ENCODE measurements at regions not wholly inside any gene's neighbourhood (a gene's known extent, or its start where the extent isn't known, plus 50 kb on each side); places are given as distances from the start of the nearest gene placed in this dataset.

DNA sequence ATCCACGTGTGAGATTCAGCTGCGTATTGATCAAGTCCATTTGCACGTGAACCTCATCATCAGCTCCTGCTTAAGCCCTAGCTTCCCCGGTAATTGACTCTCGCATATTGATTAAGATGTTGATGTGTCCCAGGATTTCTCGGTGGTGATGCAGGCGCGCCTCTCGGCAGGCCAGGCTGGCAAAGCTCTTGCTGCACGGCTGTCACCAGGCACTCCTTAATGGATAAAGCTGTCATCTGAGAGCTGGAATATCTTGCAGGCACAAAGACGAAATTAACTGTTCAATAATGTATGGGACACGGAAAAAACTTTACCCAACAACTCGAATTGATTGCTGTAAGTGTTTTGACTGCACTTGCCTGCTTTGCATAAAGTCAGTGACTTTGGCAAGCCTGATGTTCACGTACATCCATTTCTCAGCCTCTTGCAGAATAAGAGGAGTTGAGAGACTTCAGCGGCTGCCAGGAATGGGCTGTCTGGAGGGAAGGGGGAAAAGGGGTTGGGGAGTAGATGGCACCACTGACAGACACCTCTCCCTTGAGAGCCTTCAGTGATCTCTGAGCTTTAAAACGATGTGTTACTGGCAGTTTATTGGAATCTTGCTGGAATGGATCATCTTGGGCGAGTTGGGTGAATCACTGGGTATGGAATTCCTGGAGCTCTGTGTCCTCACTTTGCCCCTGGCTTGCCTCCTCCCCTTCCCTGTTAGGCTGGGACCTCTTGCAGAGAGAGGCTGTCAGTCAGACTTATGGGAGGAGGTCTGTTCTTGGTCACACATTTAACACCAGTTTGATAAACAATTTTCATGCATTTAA, 650.3 kb downstream of the CCDC171 start:
- H3K9me3 Mint-ChIP-seq: peaks cover 9% of the 10 kb centered on the region
- H3K36me3 Mint-ChIP-seq: no peaks in the 10 kb centered on the region
- DNase-seq (ENCODE audit: low spot score in 2 of 2) (no peak), ATAC-seq (no peak)
- H3K4me1 Mint-ChIP-seq: no peaks in the 10 kb centered on the region
- no peak overlapping the region for H3K4me3 Mint-ChIP-seq
- H3K27ac Mint-ChIP-seq: no peak overlapping the region

DNA sequence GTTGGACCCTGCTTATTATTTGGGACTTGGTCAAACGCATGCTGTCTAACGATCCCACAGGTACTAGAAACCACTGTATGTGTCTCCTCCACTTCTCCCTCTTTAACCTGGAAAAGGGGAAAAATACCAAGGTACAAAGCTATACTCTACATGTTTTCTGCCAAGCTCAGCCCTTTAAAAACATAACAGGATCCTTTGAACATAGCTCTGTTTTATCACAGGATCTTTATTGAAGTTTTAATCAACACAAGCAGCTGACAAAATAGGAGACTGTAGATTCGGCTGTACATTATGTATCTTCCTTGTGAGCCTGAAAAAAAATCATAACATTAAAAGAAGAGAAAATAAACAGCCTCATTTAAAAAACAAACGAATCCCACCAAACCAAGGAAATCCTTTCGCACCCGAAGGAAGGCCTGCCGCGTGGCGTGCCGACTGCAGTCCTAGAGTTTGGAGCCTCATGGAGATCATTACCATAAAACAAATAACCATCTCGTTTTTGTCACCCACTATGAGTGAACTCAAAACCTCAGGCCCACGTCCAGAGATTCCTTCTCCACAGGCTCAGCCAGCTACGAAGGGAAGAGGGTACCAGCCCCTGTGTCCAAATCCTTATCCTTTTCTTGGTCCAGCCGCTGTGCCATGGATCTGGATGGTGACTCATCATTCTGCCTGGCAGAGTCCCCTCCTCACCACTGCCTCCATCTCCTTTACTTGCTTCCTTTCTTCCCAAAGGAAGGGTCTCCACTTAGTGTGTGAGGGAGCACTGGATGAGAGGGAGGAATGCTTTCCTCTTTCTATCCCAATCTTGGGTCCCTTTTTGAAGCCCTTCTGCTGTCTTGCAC, 651.1 kb downstream of the CCDC171 start:
- ATAC-seq (no peak), DNase-seq (ENCODE audit: low spot score in 2 of 2) (no peak)
- Mint-ChIP-seq H3K4me3 (no peak overlapping the region), H3K4me1 (no peaks in the 10 kb centered on the region), H3K27ac (no peak overlapping the region), H3K36me3 (no peaks in the 10 kb centered on the region), H3K9me3 (peaks cover 9% of the 10 kb centered on the region)

- H3K4me1 Mint-ChIP-seq: no peaks in the 10 kb centered on the region
- ATAC-seq (no peak), DNase-seq (ENCODE audit: low spot score in 2 of 2) (no peak)
- no peak overlapping the region for H3K27ac Mint-ChIP-seq
- H3K36me3 Mint-ChIP-seq: no peaks in the 10 kb centered on the region
- no peak overlapping the region for H3K4me3 Mint-ChIP-seq
- peaks cover 13% of the 10 kb centered on the region for H3K9me3 Mint-ChIP-seq
Measured at GRCh38 chr9:16205455-16205854, 652.6 kb downstream of the CCDC171 start.

DNA sequence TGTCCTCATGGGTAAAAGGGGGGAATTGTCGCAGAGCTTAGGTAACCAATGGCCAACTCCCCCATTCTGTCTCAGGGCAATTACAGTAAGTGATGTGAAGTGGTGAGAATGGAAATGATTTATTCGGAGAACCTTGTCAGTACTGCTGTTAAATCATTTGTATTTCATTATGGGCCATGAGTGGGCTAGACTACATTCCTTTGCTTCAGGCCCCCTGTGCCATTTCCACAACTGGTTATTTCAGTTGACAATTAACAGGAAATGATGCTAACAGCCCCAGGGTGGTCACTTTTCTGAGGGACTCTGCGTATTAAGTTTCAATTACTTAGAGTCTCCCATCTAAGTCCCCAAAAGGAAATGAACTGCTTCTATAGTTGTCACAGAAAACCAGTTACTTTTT, 653.7 kb downstream of the CCDC171 start:
- DNase-seq (ENCODE audit: low spot score in 2 of 2) (no peak), ATAC-seq (no peak)
- H3K27ac Mint-ChIP-seq: no peak overlapping the region
- H3K36me3 Mint-ChIP-seq: no peaks in the 10 kb centered on the region
- no peaks in the 10 kb centered on the region for H3K4me1 Mint-ChIP-seq
- H3K4me3 Mint-ChIP-seq: no peak overlapping the region
- peaks cover 12% of the 10 kb centered on the region for H3K9me3 Mint-ChIP-seq

- Mint-ChIP-seq H3K36me3 (no peaks in the 10 kb centered on the region), H3K9me3 (peaks cover 13% of the 10 kb centered on the region), H3K27ac (no peak overlapping the region), H3K4me3 (no peak overlapping the region), H3K4me1 (no peaks in the 10 kb centered on the region)
- no peak for DNase-seq (ENCODE audit: low spot score in 2 of 2)
- no peak for ATAC-seq
Measured at GRCh38 chr9:16207161-16207560, 654.3 kb downstream of the CCDC171 start.

- Mint-ChIP-seq H3K4me1 (no peaks in the 10 kb centered on the region), H3K36me3 (no peaks in the 10 kb centered on the region), H3K4me3 (no peak overlapping the region), H3K27ac (no peak overlapping the region), H3K9me3 (peaks cover 18% of the 10 kb centered on the region)
- DNase-seq (ENCODE audit: low spot score in 2 of 2) (no peak), ATAC-seq (no peak)
Measured at GRCh38 chr9:16210440-16210839, 657.6 kb downstream of the CCDC171 start.

DNA sequence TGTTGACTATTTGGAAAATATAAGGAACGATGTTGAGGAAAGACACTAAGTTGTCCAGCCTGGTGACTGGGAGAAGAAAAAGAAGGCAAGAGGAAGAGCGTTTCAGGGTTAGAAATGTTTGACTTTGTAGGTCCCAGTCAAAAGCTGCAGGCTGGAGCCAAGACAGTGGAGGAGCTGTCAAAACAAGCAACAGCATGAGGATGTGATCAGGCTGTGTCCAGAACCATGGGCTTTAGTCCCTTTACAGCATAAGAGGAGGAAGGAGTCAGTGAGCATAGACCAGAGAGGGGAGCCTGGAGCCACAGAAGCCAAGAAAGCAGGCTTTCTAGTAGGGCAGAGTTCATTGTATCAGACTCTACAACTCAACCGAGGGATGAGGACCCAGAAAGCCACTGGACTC, 658.5 kb downstream of the BNC2 start:
- H3K4me1 Mint-ChIP-seq: no peaks in the 10 kb centered on the region
- no peak overlapping the region for H3K4me3 Mint-ChIP-seq
- no peak overlapping the region for H3K27ac Mint-ChIP-seq

DNA sequence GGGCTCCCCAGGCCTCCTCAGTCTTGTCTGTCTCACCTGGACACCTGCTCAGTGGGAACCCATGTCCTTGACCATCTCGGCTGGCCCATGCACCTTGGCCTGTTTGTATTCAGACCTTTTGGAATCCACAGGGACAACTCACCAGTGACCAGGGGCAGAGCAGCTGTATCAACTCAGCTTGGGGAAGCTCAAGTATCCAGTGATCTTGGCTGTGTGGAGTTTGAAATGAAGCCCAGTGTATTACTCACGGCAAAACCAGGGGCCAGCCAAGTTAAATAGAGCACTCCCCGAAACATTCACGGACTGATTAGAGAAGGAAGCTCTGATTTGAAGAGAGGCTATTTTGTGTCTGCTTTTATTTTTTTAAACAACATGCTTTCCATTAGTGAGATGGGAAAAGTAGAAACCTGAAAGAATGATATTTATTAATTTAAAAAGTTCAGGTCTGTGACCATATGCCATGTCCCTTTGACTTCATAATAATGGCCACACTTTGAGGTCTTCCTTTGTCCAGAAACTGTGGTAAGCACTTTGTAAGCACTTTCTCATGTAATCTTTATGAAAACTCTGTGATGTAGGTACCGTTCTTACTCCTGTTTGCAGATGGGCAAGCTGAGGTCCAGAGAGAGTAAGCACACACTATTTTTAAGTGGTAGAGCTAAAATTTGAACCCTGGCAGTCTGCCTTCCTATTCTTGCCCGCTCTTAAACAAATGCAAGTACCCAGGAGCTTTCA, 656.5 kb downstream of the BNC2 start:
- H3K4me3 Mint-ChIP-seq: no peak overlapping the region
- ATAC-seq (no peak), DNase-seq (ENCODE audit: low spot score in 2 of 2) (no peak)
- H3K9me3 Mint-ChIP-seq: peaks cover 21% of the 10 kb centered on the region
- H3K27ac Mint-ChIP-seq: no peak overlapping the region
- H3K36me3 Mint-ChIP-seq: no peaks in the 10 kb centered on the region
- no peaks in the 10 kb centered on the region for H3K4me1 Mint-ChIP-seq

More for the DNA sequence above, 658.5 kb downstream of the BNC2 start:
- no peaks in the 10 kb centered on the region for H3K36me3 Mint-ChIP-seq
- H3K9me3 Mint-ChIP-seq: peaks cover 18% of the 10 kb centered on the region
- no peak for DNase-seq (ENCODE audit: low spot score in 2 of 2)
- no peak for ATAC-seq

GRCh38 chr9:16214677-16215352, 655.7 kb downstream of the BNC2 start:
- no peak overlapping the region for H3K27ac Mint-ChIP-seq
- H3K4me1 Mint-ChIP-seq: no peaks in the 10 kb centered on the region
- DNase-seq (ENCODE audit: low spot score in 2 of 2) (no peak), ATAC-seq (no peak)
- peaks cover 21% of the 10 kb centered on the region for H3K9me3 Mint-ChIP-seq
- H3K4me3 Mint-ChIP-seq: no peak overlapping the region
- no peaks in the 10 kb centered on the region for H3K36me3 Mint-ChIP-seq

GRCh38 chr9:16215353-16215680, 655.2 kb downstream of the BNC2 start:
- Mint-ChIP-seq H3K36me3 (no peaks in the 10 kb centered on the region), H3K9me3 (peaks cover 18% of the 10 kb centered on the region), H3K4me3 (no peak overlapping the region), H3K27ac (no peak overlapping the region), H3K4me1 (no peaks in the 10 kb centered on the region)
- no peak for DNase-seq (ENCODE audit: low spot score in 2 of 2)
- no peak for ATAC-seq

DNA sequence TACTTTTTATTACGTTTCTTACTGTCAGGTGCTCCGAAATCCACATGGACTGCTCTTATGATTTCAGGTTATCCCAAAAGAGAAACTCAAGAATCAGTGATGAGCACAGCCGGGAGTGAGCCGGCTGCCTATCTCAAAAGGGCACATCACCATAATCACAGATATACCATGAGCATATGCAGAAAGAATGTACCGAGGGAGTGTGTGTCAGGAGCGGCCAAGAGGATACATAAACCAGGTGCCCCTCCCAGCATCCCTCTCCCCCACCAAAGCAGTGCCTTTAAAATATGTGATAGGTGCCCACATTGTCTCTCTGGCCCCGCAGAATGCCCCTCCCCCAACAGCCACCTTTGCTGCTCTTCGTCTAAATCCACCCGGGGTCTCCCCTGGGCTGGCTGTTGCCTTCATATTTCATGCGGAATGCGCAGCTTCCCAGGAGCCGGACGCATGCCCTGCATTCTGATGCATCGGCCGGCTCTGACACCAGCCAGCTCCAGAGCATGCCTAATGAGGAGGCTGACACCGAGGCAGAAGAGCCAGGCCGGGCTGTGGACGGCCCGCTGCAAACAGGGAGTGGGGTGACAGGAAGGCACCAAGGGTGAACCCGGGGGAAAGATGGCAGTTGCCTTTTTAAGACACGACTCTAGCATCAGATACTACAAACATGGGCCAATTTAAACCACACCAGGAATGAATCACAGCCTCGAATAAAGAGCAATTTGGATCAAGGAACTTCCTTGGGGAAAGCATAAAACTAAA, 652.3 kb downstream of the BNC2 start:
- no peaks in the 10 kb centered on the region for H3K4me1 Mint-ChIP-seq
- H3K27ac Mint-ChIP-seq: no peak overlapping the region
- H3K36me3 Mint-ChIP-seq: no peaks in the 10 kb centered on the region
- no peak for ATAC-seq
- no peak overlapping the region for H3K4me3 Mint-ChIP-seq
- no peak for DNase-seq (ENCODE audit: low spot score in 2 of 2)
- H3K9me3 Mint-ChIP-seq: peaks cover 21% of the 10 kb centered on the region

- no peak for ATAC-seq
- Mint-ChIP-seq H3K4me3 (no peak overlapping the region), H3K9me3 (peaks cover 23% of the 10 kb centered on the region), H3K36me3 (no peaks in the 10 kb centered on the region), H3K27ac (no peak overlapping the region), H3K4me1 (no peaks in the 10 kb centered on the region)
- no peak for DNase-seq (ENCODE audit: low spot score in 2 of 2)
Measured at GRCh38 chr9:16221366-16221765, 649.1 kb downstream of the BNC2 start.

GRCh38 chr9:16221822-16222547, 648.5 kb downstream of the BNC2 start:
- ATAC-seq (no peak), DNase-seq (ENCODE audit: low spot score in 2 of 2) (no peak)
- Mint-ChIP-seq H3K9me3 (peaks cover 23% of the 10 kb centered on the region), H3K27ac (no peak overlapping the region), H3K36me3 (no peaks in the 10 kb centered on the region), H3K4me3 (no peak overlapping the region), H3K4me1 (no peaks in the 10 kb centered on the region)
